Gastrocnemius medialis (tissue), 4 donors: ENCODE measurements at regions not wholly inside any gene's neighbourhood (a gene's known extent, or its start where the extent isn't known, plus 50 kb on each side); places are given as distances from the start of the nearest gene placed in this dataset.

ENCODE experiments used
- ATAC-seq, 2 donors: fragments of 150-250 bp; one replicate each; pipeline ENCODE4 v1.9.1; 2016
- DNase-seq, 2 donors: peaks; one replicate each; pipeline ENCODE4 v3.0.0-alpha.2; 2019
- H3K27ac ChIP-seq, 4 donors: fragments of 200-600 bp; sonication (generic); 1 replicate in 1 of 4; 2 replicates in 3 of 4; pipeline ENCODE4 v1.5.1; 2016 to 2018; ENCODE audit warnings: mild to moderate bottlenecking in 2 of 4, moderate library complexity in 1 of 4
- H3K27me3 ChIP-seq, 3 donors: fragments of 200-600 bp; sonication (generic) in 2 of 3; 1 replicate in 1 of 3; 2 replicates in 2 of 3; pipeline versions ENCODE4 v1.5.1 to v1.6.0; 2016 to 2019; ENCODE audit warnings: mild to moderate bottlenecking in 1 of 3, moderate library complexity in 1 of 3
- H3K36me3 ChIP-seq, 2 donors: fragments of 200-600 bp; sonication (generic) in 1 of 2; one replicate each; pipeline ENCODE4 v1.5.1; 2017 to 2018
- H3K4me1 ChIP-seq, 2 donors: fragments of 200-600 bp; sonication (generic) in 1 of 2; one replicate each; pipeline ENCODE4 v1.5.1; 2016 to 2017; ENCODE audit warnings: mild to moderate bottlenecking in 2 of 2
- H3K4me3 ChIP-seq, 4 donors: fragments of 200-600 bp; sonication (generic) in 3 of 4; 1 replicate in 1 of 4; 2 replicates in 3 of 4; pipeline ENCODE4 v1.5.1; 2016 to 2019; ENCODE audit warnings: mild to moderate bottlenecking in 2 of 4
- H3K9me3 ChIP-seq, 3 donors: fragments of 200-600 bp; sonication (generic) in 2 of 3; 1 replicate in 1 of 3; 2 replicates in 2 of 3; pipeline ENCODE4 v1.5.1; 2016 to 2019
- CTCF ChIP-seq, 5 experiments: fragments of 450-650 bp in 3 of 5; fragments of 200-600 bp in 2 of 5; sonication (generic) in 2 of 5; IDR thresholded peaks in 4 of 5; conservative IDR thresholded peaks in 1 of 5; 1 replicate in 4 of 5; 2 replicates in 1 of 5; pipeline ENCODE4 v1.5.1; 2016 to 2019; ENCODE audit warnings: antibody characterized with exemption in 5 of 5, mild to moderate bottlenecking in 3 of 5, moderate library complexity in 3 of 5
- POLR2A ChIP-seq, 2 donors: fragments of 450-650 bp; IDR thresholded peaks; one replicate each; pipeline ENCODE4 v1.6.1; 2017; ENCODE audit warnings: antibody characterized with exemption in 2 of 2, mild to moderate bottlenecking in 2 of 2, moderate library complexity in 2 of 2
- in situ Hi-C, 4 donors: fragments of 200-750 bp; cut with MboI; loops; one replicate each; pipeline versions ENCODE4 v1.15.0 to v1.8.0; 2017; ENCODE audit warnings: low sequenced_read_pairs in 4 of 4
- intact Hi-C: fragments of 100-400 bp; cut with DNase I; formaldehyde crosslinking; loops from one replicate; pipeline ENCODE4 v1.15.1; 2023; ENCODE audit warnings: low total_unique reads

GRCh38 chr20:56843386-56843785 lies 214.3 kb downstream of the TFAP2C start:
- Histone ChIP-seq H3K27me3 (no peaks in the 10 kb centered on the region), H3K27ac (no peak overlapping the region), H3K4me1 (no peaks in the 10 kb centered on the region), H3K36me3 (no peaks in the 10 kb centered on the region), H3K9me3 (no peaks in the 10 kb centered on the region), H3K4me3 (no peak overlapping the region)
- TF ChIP-seq POLR2A (IDR thresholded peaks at IDR 0.05) (no peak), CTCF (IDR thresholded peaks at IDR 0.05 in 4 of 5, conservative IDR thresholded peaks at IDR 0.05 in 1 of 5) (no peak)
- in situ Hi-C loops: loop anchor here in 1 of 4 donors (25.0 kb wide), 1 partner anchor 106 kb away; no protein-coding TSS in a partner anchor
- DNase-seq (no peak), ATAC-seq (no peak)
- intact Hi-C loops: no loop called here

GRCh38 chr20:56843817-56844216 lies 214.7 kb downstream of the TFAP2C start:
- intact Hi-C loops: no loop called here
- TF ChIP-seq POLR2A (IDR thresholded peaks at IDR 0.05) (no peak), CTCF (IDR thresholded peaks at IDR 0.05 in 4 of 5, conservative IDR thresholded peaks at IDR 0.05 in 1 of 5) (no peak)
- Histone ChIP-seq H3K9me3 (no peaks in the 10 kb centered on the region), H3K27me3 (no peaks in the 10 kb centered on the region), H3K36me3 (no peaks in the 10 kb centered on the region), H3K4me1 (no peaks in the 10 kb centered on the region), H3K27ac (no peak overlapping the region), H3K4me3 (no peak overlapping the region)
- in situ Hi-C loops: loop anchor here in 1 of 4 donors (25.0 kb wide), 1 partner anchor 107 kb away; no protein-coding TSS in a partner anchor
- no peak for ATAC-seq
- DNase-seq: no peak

GRCh38 chr20:56845546-56846086 lies 216.5 kb downstream of the TFAP2C start:
- ATAC-seq: no peak
- Histone ChIP-seq H3K4me1 (no peaks in the 10 kb centered on the region), H3K36me3 (no peaks in the 10 kb centered on the region), H3K27ac (no peak overlapping the region), H3K9me3 (no peaks in the 10 kb centered on the region), H3K4me3 (no peak overlapping the region), H3K27me3 (no peaks in the 10 kb centered on the region)
- TF ChIP-seq POLR2A (IDR thresholded peaks at IDR 0.05): no peak
- no peak for TF ChIP-seq CTCF (IDR thresholded peaks at IDR 0.05 in 4 of 5, conservative IDR thresholded peaks at IDR 0.05 in 1 of 5)
- in situ Hi-C loops: loop anchor here in 1 of 4 donors (25.0 kb wide), 1 partner anchor 108 kb away; no protein-coding TSS in a partner anchor
- DNase-seq: no peak
- intact Hi-C loops: no loop called here

GRCh38 chr20:56848561-56848960 lies 219.5 kb downstream of the TFAP2C start:
- intact Hi-C loops: no loop called here
- Histone ChIP-seq H3K4me1 (no peaks in the 10 kb centered on the region), H3K36me3 (no peaks in the 10 kb centered on the region), H3K27ac (no peak overlapping the region), H3K27me3 (no peaks in the 10 kb centered on the region), H3K4me3 (no peak overlapping the region), H3K9me3 (no peaks in the 10 kb centered on the region)
- in situ Hi-C loops: loop anchor here in 1 of 4 donors (25.0 kb wide), 1 partner anchor 111 kb away; no protein-coding TSS in a partner anchor
- DNase-seq: no peak
- TF ChIP-seq CTCF (IDR thresholded peaks at IDR 0.05 in 4 of 5, conservative IDR thresholded peaks at IDR 0.05 in 1 of 5) (no peak), POLR2A (IDR thresholded peaks at IDR 0.05) (no peak)
- ATAC-seq: no peak

GRCh38 chr20:56851552-56851951 lies 222.4 kb downstream of the TFAP2C start:
- intact Hi-C loops: no loop called here

More at GRCh38 chr20:56851552-56851951, 222.4 kb downstream of the TFAP2C start:
- no peaks in the 10 kb centered on the region for H3K4me1 ChIP-seq
- no peaks in the 10 kb centered on the region for H3K9me3 ChIP-seq
- in situ Hi-C loops: no loop called here
- H3K27ac ChIP-seq: no peak overlapping the region
- no peaks in the 10 kb centered on the region for H3K36me3 ChIP-seq
- H3K4me3 ChIP-seq: no peak overlapping the region
- DNase-seq: no peak
- no peaks in the 10 kb centered on the region for H3K27me3 ChIP-seq
- ATAC-seq: no peak
- TF ChIP-seq CTCF (IDR thresholded peaks at IDR 0.05 in 4 of 5, conservative IDR thresholded peaks at IDR 0.05 in 1 of 5): no peak
